ENCODE measurements at regions not wholly inside any gene's neighbourhood (a gene's known extent, or its start where the extent isn't known, plus 50 kb on each side); places are given as distances from the start of the nearest gene placed in this dataset.

DNA sequence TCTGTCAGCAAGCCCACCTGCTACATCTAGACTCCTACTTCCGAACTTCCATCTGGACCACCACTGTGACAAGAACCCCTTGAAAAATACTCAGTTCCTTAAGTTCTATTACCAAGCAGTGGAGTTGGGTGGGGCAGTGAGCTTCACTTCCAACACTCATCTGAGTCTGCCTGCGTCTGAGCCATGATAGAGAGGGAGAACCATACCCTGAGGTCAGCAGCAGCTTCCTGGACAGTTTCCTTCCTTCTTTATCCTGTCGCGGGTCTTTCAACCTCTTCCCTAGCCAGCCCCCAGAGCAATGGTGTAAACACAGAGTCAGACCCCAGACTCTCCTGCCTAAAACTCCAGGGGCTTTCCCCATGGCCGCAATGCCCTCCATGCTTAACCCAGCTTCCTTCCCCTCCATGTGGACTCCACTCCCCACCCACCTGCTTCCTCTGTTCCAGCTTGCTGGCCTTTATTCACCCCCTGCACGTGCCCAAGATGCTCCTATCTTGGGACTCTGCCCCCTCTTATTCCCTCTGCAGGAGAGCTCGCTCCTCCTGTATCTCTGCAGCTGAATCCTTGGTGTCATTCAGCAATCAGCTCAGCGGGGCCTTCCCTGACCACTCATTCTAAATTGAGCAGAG is 211.2 kb downstream of the SHQ1 start:
- ChIA-PET POLR2A (no interaction called here), CTCF (no interaction called here)
- no peak overlapping the region for H3K27ac Mint-ChIP-seq
- intact Hi-C loops (cut with micrococcal nuclease): no loop called here
- H3K27me3 Mint-ChIP-seq: peaks cover 26% of the 10 kb centered on the region
- DNase-seq: no peak
- ATAC-seq (ENCODE audit: low read depth): no peak
- no peak overlapping the region for H3K4me3 Mint-ChIP-seq
- peaks cover 6% of the 10 kb centered on the region for H3K4me1 Mint-ChIP-seq
- TF ChIP-seq, protein P1, sequence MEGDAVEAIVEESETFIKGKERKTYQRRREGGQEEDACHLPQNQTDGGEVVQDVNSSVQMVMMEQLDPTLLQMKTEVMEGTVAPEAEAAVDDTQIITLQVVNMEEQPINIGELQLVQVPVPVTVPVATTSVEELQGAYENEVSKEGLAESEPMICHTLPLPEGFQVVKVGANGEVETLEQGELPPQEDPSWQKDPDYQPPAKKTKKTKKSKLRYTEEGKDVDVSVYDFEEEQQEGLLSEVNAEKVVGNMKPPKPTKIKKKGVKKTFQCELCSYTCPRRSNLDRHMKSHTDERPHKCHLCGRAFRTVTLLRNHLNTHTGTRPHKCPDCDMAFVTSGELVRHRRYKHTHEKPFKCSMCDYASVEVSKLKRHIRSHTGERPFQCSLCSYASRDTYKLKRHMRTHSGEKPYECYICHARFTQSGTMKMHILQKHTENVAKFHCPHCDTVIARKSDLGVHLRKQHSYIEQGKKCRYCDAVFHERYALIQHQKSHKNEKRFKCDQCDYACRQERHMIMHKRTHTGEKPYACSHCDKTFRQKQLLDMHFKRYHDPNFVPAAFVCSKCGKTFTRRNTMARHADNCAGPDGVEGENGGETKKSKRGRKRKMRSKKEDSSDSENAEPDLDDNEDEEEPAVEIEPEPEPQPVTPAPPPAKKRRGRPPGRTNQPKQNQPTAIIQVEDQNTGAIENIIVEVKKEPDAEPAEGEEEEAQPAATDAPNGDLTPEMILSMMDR (IDR thresholded peaks at IDR 0.05): no peak
- H3K9me3 Mint-ChIP-seq: no peaks in the 10 kb centered on the region
- H3K36me3 Mint-ChIP-seq (ENCODE audit: low read depth): no peaks in the 10 kb centered on the region

DNA sequence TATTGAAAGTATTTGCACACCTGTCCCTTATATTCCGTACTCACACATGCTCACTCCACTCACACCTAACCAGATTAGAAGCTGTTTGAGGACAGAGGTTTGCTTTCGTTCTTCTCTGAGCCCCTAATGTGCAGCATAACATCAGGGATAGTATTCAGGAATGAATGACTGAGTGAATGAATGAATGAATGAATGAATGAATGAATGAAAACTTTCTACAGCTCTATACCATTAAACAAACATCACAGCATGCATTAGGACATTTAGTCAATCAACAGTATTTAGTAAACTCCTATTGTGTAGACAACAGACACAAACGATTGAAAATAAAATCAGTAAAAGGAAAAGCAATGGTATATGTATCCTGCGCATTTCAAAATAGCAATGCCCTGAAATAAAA is 212.7 kb downstream of the SHQ1 start:
- ATAC-seq (ENCODE audit: low read depth): no peak
- intact Hi-C loops (cut with micrococcal nuclease): no loop called here
- no peaks in the 10 kb centered on the region for H3K9me3 Mint-ChIP-seq
- H3K27ac Mint-ChIP-seq: no peak overlapping the region
- CTCF ChIA-PET: no interaction called here
- TF ChIP-seq, protein P1 (IDR thresholded peaks at IDR 0.05): no peak
- no peak for DNase-seq
- H3K4me3 Mint-ChIP-seq: no peak overlapping the region
- no peaks in the 10 kb centered on the region for H3K36me3 Mint-ChIP-seq (ENCODE audit: low read depth)
- H3K27me3 Mint-ChIP-seq: peaks cover 20% of the 10 kb centered on the region
- H3K4me1 Mint-ChIP-seq: peaks cover 6% of the 10 kb centered on the region
- POLR2A ChIA-PET: no interaction called here

DNA sequence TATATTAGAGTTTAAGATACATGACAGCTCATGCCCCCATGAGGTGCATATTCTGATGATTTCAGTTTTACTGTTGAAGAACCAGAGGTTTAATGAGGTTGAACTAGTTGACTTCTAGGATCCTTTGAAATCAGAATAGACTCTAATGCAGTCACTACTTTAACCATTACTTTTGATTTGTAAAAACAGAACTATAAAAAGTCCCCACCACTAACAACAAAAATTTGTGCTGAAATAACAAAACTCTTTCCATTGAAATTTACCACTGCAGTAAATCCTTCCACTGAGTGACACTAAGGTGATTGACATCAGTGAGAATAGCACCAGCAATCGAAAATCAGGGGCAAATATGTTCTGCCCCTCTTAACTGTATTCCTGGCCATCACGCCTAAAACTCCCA is 214.1 kb downstream of the SHQ1 start:
- H3K4me1 Mint-ChIP-seq: peaks cover 12% of the 10 kb centered on the region
- ATAC-seq (ENCODE audit: low read depth): no peak
- DNase-seq: no peak
- TF ChIP-seq, protein P1 (IDR thresholded peaks at IDR 0.05): no peak
- ChIA-PET CTCF (no interaction called here), POLR2A (no interaction called here)
- no peak overlapping the region for H3K4me3 Mint-ChIP-seq
- H3K27me3 Mint-ChIP-seq: peaks cover 19% of the 10 kb centered on the region
- H3K36me3 Mint-ChIP-seq (ENCODE audit: low read depth): no peaks in the 10 kb centered on the region
- no peak overlapping the region for H3K27ac Mint-ChIP-seq
- intact Hi-C loops (cut with micrococcal nuclease): no loop called here
- no peaks in the 10 kb centered on the region for H3K9me3 Mint-ChIP-seq

DNA sequence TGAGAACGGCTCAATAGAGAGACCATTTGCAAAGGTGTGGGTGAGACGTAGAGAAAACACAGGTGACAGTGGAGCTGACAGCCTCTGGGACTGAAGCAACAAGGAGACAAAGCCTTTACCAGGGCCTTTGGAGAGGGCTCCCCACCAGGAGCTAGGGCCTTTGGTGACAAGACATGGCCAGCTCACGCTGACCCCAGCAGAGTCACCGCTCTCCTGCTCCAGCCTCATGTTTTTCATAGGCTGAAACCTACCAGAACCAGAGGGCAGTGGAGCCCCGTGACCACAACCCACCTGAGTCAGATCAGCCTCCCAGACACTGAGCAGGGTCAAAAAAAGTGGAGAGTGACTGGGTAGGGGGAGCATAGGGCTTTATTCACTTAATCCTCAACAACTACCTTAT is 214.7 kb downstream of the SHQ1 start:
- intact Hi-C loops (cut with micrococcal nuclease): no loop called here
- H3K4me1 Mint-ChIP-seq: peaks cover 17% of the 10 kb centered on the region

DNA sequence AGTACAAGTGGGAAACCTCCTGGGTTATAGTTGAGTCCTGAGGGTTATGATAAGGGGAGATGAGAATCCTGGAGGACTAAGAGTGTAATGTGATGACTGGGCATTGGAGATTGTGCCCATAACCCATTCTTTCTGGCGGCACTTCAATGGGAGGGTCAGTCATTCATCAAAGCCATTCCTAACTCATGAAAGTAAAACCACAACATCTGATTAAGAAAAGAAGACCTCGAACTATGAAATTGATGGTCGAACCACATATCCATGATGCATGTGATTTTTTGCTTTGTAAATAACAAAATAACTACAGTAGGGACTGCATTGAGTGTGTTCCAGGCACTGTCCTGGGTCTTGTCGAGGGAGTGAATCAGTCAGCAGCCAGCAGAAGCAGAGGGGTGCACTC is 215.1 kb downstream of the SHQ1 start:
- ChIA-PET POLR2A (no interaction called here), CTCF (no interaction called here)
- Mint-ChIP-seq H3K4me1 (peaks cover 21% of the 10 kb centered on the region), H3K4me3 (no peak overlapping the region), H3K36me3 (ENCODE audit: low read depth) (no peaks in the 10 kb centered on the region), H3K9me3 (no peaks in the 10 kb centered on the region), H3K27me3 (peaks cover 15% of the 10 kb centered on the region), H3K27ac (no peak overlapping the region)
- DNase-seq: no peak
- ATAC-seq (ENCODE audit: low read depth): no peak
- TF ChIP-seq, protein P1 (IDR thresholded peaks at IDR 0.05): no peak
- intact Hi-C loops (cut with micrococcal nuclease): no loop called here

More for the DNA sequence above, 214.7 kb downstream of the SHQ1 start:
- Mint-ChIP-seq H3K27ac (no peak overlapping the region), H3K27me3 (peaks cover 18% of the 10 kb centered on the region), H3K9me3 (no peaks in the 10 kb centered on the region), H3K36me3 (ENCODE audit: low read depth) (no peaks in the 10 kb centered on the region), H3K4me3 (no peak overlapping the region)
- no peak for DNase-seq
- POLR2A ChIA-PET: no interaction called here
- ATAC-seq (ENCODE audit: low read depth): no peak
- CTCF ChIA-PET: no interaction called here
- TF ChIP-seq, protein P1 (IDR thresholded peaks at IDR 0.05): no peak
